HG03521 (cell line): ENCODE measurements at regions not wholly inside any gene's neighbourhood (a gene's known extent, or its start where the extent isn't known, plus 50 kb on each side); places are given as distances from the start of the nearest gene placed in this dataset.

Source experiments
- ATAC-seq: cut with Tn5 transposase; IDR thresholded peaks from one replicate; pipeline ENCODE4 v1.9.1; 2021; ENCODE audit warnings: mild to moderate bottlenecking, moderate library complexity; ENCODE audit not compliant: unreplicated experiment

DNA sequence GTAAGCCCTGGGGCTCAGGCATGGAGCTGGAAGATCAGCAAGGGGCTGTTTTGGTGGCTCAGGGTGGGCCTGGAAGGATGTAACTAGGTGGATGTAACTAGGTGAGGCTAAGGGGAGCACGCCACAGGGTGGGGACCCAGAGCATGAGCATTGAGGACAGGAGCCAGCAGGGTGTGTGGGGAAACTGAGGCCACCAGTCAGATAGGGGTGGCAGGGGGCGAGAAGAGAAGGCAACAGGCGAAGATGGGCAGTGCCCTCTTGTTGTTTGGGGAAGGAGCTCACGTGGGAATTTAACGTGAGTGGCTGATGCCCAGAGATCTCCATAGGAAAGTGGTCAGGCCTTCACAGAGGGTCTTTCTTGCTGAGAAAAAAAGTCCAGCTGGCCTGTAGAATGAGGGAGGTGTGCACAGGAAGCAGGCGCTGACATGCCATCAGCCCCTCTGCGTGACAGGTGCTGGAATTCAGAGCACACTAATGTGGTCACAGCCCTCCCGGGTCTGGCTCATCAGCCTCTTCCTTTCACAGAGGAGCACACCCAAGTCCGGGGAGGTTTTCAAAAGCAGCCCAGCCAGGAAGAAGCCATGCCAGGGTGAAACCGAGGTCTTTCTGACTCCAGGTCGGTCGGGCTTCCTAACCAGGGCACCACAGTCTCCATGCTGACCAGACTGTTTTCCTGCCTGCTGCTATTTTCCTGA is 54.6 kb upstream of the PAX6 start:
- ATAC-seq: no peak

DNA sequence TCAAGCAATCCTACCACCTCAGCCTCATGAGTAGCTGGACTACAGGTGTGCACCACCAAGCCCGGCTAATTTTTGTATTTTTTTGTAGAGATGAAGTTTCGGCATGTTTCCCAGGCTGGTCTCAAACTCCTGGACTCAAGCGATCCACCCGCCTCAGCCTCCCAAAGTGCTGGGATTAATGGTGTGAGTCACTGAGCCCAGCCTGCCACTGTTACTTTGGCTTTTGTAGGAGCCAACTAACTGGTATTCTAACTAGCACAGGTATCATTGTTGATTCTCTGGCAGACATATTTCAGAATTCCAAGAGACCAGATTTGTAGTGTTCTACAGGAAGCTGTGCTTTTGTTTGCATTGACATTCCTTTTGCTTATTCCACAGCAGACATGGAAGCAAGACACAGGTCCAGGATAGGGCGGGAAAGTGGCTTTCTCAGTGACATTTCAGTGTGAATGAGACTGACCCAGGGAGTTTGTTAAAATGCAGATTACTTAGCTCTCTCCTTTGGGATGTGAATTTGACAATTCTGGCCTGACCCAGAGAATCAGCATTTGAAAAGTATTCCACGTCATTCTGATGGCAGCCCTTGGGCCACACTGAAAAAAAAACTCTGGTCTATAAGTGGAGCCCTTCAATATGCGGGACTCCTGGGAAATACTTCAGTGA is 52.2 kb upstream of the PAX6 start:
- ATAC-seq: no peak

DNA sequence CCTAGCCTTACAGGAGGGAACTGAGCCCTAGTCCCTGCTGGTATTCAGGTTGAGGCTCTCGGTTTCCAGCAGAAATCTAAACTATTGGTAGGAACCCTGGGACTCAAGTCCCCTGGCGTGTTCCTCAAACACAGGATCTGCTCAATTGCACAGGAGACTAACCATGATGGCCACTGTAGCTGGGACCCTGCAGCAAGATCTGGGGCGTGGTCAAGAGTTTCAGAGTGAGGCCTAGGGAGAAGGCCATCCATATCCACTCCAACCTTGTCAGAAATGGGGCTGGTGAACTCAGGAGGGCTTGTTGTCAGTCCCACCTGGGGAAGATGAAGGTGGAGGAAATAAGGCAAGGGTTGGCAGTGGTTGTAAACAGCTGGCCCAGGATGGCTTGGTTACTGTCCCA is 49.9 kb upstream of the PAX6 start:
- ATAC-seq: no peak
